AG04449 (cell line): ENCODE measurements at regions not wholly inside any gene's neighbourhood (a gene's known extent, or its start where the extent isn't known, plus 50 kb on each side); places are given as distances from the start of the nearest gene placed in this dataset.
"Not testable (repeated sequence)": the region's sequence is repeated elsewhere in the genome, so short reads cannot be mapped to it uniquely, and the experiment has no call there.

Source experiments
- CTCF ChIA-PET: fragments of 350-600 bp; formaldehyde crosslinking; extraction: SDS; loops from one replicate; lab custom pipeline; 2021; ENCODE audit warnings: antibody characterized with exemption; lab: Yijun Ruan, JAX
- POLR2A ChIA-PET: fragments of 400-600, 350-600 bp; formaldehyde crosslinking; extraction: SDS; loops from one replicate; lab custom pipeline; 2020; ENCODE audit warnings: antibody characterized with exemption, inconsistent platforms; lab: Yijun Ruan, JAX
- DNase-seq: peaks from one replicate; pipeline ENCODE4 v3.0.0-alpha.2; 2010; ENCODE audit warnings: low read depth, low spot score
- H3K4me3 ChIP-seq: 2 replicates; pipeline ENCODE4 v1.5.1; 2011; ENCODE audit warnings: low read depth, mild to moderate bottlenecking, control low read depth, low read length
- CTCF ChIP-seq: IDR thresholded peaks from one replicate; pipeline ENCODE4 v1.5.1; 2011; ENCODE audit warnings: mild to moderate bottlenecking, moderate library complexity, low read length, control low read depth, inconsistent platforms; ENCODE audit not compliant: insufficient read depth; ENCODE audit errors: missing control alignments

GRCh38 chr1:178587096-178587495 is 74.2 kb downstream of the TEX35 start:
- TF ChIP-seq CTCF = no peak
- CTCF ChIA-PET = interaction anchor here (1.5 to 1.6 kb wide), 2 partner anchors 16 to 44 kb away, joined by 5 to 6 read pairs; no protein-coding TSS in a partner anchor
- POLR2A ChIA-PET = no interaction called here

GRCh38 chr1:178587975-178588374 is 75.1 kb downstream of the TEX35 start:
- ChIA-PET POLR2A (no interaction called here), CTCF (interaction anchor here (0.7 to 1.5 kb wide), 3 partner anchors 13 to 45 kb away, joined by 3 to 6 read pairs (median 6); no protein-coding TSS in a partner anchor)
- no peak for TF ChIP-seq CTCF
- DNase-seq = no peak
- no peak overlapping the region for H3K4me3 ChIP-seq

More at GRCh38 chr1:178587096-178587495, 74.2 kb downstream of the TEX35 start:
- DNase-seq = no peak
- no peak overlapping the region for H3K4me3 ChIP-seq

GRCh38 chr1:178589042-178589441 is 76.1 kb downstream of the TEX35 start:
- CTCF ChIA-PET, POLR2A ChIA-PET, DNase-seq, H3K4me3 ChIP-seq: not testable (repeated sequence)

- POLR2A ChIA-PET, H3K4me3 ChIP-seq, DNase-seq: not testable (repeated sequence)
- CTCF ChIA-PET = interaction anchor here (0.7 to 0.9 kb wide), 2 partner anchors 14 to 20 kb away, joined by 3 read pairs; no protein-coding TSS in a partner anchor
Observed at GRCh38 chr1:178591811-178592210, 78.9 kb downstream of the TEX35 start.

GRCh38 chr1:178593515-178593914 is 80.6 kb downstream of the TEX35 start:
- POLR2A ChIA-PET = no interaction called here
- no peak overlapping the region for H3K4me3 ChIP-seq
- no peak for DNase-seq
- no peak for TF ChIP-seq CTCF
- CTCF ChIA-PET = interaction anchor here (1.4 kb wide), 1 partner anchor 9 kb away, joined by 8 read pairs; no protein-coding TSS in a partner anchor

- no peak overlapping the region for H3K4me3 ChIP-seq
- no peak for DNase-seq
- no peak for TF ChIP-seq CTCF
- ChIA-PET CTCF (interaction anchor here (1.4 kb wide), 1 partner anchor 9 kb away, joined by 8 read pairs; no protein-coding TSS in a partner anchor), POLR2A (no interaction called here)
Observed at GRCh38 chr1:178594133-178594532, 81.2 kb downstream of the TEX35 start.

GRCh38 chr1:178595491-178595890 is 82.6 kb downstream of the TEX35 start:
- DNase-seq = no peak
- ChIA-PET CTCF (interaction anchor here (0.6 kb wide), 1 partner anchor 9 kb away, joined by 3 read pairs; no protein-coding TSS in a partner anchor), POLR2A (interaction anchor here (1.1 kb wide), 1 partner anchor 13 kb away, joined by 3 read pairs; no protein-coding TSS in a partner anchor)
- no peak overlapping the region for H3K4me3 ChIP-seq
- TF ChIP-seq CTCF = no peak
